ENCODE measurements at regions not wholly inside any gene's neighbourhood (a gene's known extent, or its start where the extent isn't known, plus 50 kb on each side); places are given as distances from the start of the nearest gene placed in this dataset.

DNA sequence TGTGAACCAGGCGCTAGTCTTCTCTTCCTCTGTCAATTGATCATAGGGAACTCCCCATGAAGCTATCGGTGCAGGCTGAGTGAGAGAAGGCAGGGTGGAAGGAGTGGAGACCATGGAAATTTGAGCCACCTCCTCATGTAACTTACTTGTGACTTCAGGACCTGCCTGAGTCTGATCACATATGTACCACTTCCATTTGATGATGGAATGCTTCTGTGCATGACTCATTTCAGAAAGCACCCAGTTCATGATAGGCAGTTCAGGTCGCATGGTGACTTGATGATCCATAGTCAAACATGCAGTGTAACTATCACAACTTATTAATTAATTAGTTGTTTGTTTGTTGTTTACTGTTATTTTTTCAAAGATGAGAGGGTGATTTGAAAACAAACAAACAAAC is 1296.7 kb downstream of the SUCLG1 start:
- TF ChIP-seq, protein P1, sequence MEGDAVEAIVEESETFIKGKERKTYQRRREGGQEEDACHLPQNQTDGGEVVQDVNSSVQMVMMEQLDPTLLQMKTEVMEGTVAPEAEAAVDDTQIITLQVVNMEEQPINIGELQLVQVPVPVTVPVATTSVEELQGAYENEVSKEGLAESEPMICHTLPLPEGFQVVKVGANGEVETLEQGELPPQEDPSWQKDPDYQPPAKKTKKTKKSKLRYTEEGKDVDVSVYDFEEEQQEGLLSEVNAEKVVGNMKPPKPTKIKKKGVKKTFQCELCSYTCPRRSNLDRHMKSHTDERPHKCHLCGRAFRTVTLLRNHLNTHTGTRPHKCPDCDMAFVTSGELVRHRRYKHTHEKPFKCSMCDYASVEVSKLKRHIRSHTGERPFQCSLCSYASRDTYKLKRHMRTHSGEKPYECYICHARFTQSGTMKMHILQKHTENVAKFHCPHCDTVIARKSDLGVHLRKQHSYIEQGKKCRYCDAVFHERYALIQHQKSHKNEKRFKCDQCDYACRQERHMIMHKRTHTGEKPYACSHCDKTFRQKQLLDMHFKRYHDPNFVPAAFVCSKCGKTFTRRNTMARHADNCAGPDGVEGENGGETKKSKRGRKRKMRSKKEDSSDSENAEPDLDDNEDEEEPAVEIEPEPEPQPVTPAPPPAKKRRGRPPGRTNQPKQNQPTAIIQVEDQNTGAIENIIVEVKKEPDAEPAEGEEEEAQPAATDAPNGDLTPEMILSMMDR (IDR thresholded peaks at IDR 0.05), result no peak
- TF ChIP-seq ZFX (IDR thresholded peaks at IDR 0.05; ENCODE audit: borderline replicate concordance), result no peak

Measured in 22Rv1 (cell line).